Endothelial cell of umbilical vein (primary cell): ENCODE measurements at regions not wholly inside any gene's neighbourhood (a gene's known extent, or its start where the extent isn't known, plus 50 kb on each side); places are given as distances from the start of the nearest gene placed in this dataset.

Experiments
- BruUV-seq: library from RNA; stranded (reverse); fragments of 400-500 nt; replicated peaks from 2 replicates; lab custom pipeline; 2021; lab: Mats Ljungman, UMichigan
- CTCF ChIA-PET: fragments of 300-600, 350-600 bp; sonication (Branson Sonifier 250); formaldehyde crosslinking; loops from one replicate; lab custom pipeline; 2021; ENCODE audit warnings: antibody characterized with exemption, inconsistent platforms; lab: Charles Lee
- POLR2A ChIA-PET: fragments of 300-600, 350-600 bp; sonication (Branson Sonifier 250); formaldehyde crosslinking; loops from one replicate; lab custom pipeline; 2021; ENCODE audit warnings: antibody characterized with exemption, inconsistent platforms; lab: Charles Lee
- DNase-seq: peaks from one replicate; pipeline ENCODE4 v3.0.0-alpha.2; 2011; ENCODE audit warnings: low read depth, low spot score
- FAIRE-seq: peaks from 2 replicates; lab custom pipeline; 2011; peaks lifted over from hg19 to GRCh38; lab: Jason Lieb, UNC
- H2AFZ ChIP-seq: 2 replicates; pipeline ENCODE4 v1.6.0; 2012; ENCODE audit warnings: low read depth, low read length, control low read depth, inconsistent platforms
- H3K27ac ChIP-seq: 2 replicates; pipeline ENCODE4 v1.5.1; 2011; ENCODE audit warnings: low read depth, mild to moderate bottlenecking, control low read depth, low read length, moderate library complexity; ENCODE audit not compliant: insufficient read depth
- H3K27me3 ChIP-seq, 2 experiments: 2 replicates each; pipeline versions ENCODE4 v1.6.0 to v1.6.1; 2011; ENCODE audit warnings: low read length in 2 of 2, mixed read lengths in 1 of 2; ENCODE audit not compliant: control insufficient read depth in 2 of 2, insufficient read depth in 2 of 2
- H3K36me3 ChIP-seq, 2 experiments: 2 replicates in 1 of 2; 3 replicates in 1 of 2; pipeline ENCODE4 v1.5.1; 2011; ENCODE audit warnings: low read length in 2 of 2, mild to moderate bottlenecking in 1 of 2, moderate library complexity in 1 of 2; ENCODE audit not compliant: control insufficient read depth in 2 of 2, insufficient read depth in 2 of 2; ENCODE audit errors: extremely low read depth in 1 of 2
- H3K4me1 ChIP-seq: 3 replicates; pipeline ENCODE4 v1.5.1; 2011; ENCODE audit warnings: mild to moderate bottlenecking, low read length; ENCODE audit not compliant: control insufficient read depth, insufficient read depth; ENCODE audit errors: extremely low read depth
- H3K4me2 ChIP-seq: 2 replicates; pipeline ENCODE4 v1.6.1; 2011; ENCODE audit warnings: low read length, control low read depth, mixed read lengths; ENCODE audit not compliant: insufficient read depth
- H3K4me3 ChIP-seq, 3 experiments: fragments of 200-600 bp in 1 of 3; sonication (generic), shearing (Covaris generic) in 1 of 3; replicated peaks in 1 of 3; 2 replicates each; pipeline ENCODE4 v1.5.1; 2011 to 2016; ENCODE audit warnings: control low read depth in 3 of 3, low read length in 3 of 3, mild to moderate bottlenecking in 2 of 3, inconsistent platforms in 1 of 3, low read depth in 1 of 3, moderate library complexity in 1 of 3; ENCODE audit not compliant: insufficient read depth in 1 of 3
- H3K79me2 ChIP-seq: 2 replicates; pipeline ENCODE4 v1.6.0; 2012; ENCODE audit warnings: low read length, inconsistent platforms; ENCODE audit not compliant: control insufficient read depth, insufficient read depth
- H3K9ac ChIP-seq: replicated peaks from 2 replicates; pipeline ENCODE3; 2011; ENCODE audit warnings: low read length, control low read depth; ENCODE audit not compliant: insufficient read depth; ENCODE audit errors: extremely low read depth
- H3K9me1 ChIP-seq: replicated peaks from 3 replicates; pipeline ENCODE4 v1.6.0; 2011; ENCODE audit warnings: mild to moderate bottlenecking, low read length; ENCODE audit not compliant: control insufficient read depth, insufficient read depth; ENCODE audit errors: extremely low read depth
- H3K9me3 ChIP-seq: replicated peaks from 2 replicates; pipeline ENCODE4 v1.5.1; 2012; ENCODE audit warnings: low read length, inconsistent platforms; ENCODE audit not compliant: control insufficient read depth, insufficient read depth
- H4K20me1 ChIP-seq: replicated peaks from 2 replicates; pipeline ENCODE3; 2011; ENCODE audit warnings: mild to moderate bottlenecking, low read length; ENCODE audit not compliant: control insufficient read depth, insufficient read depth; ENCODE audit errors: extremely low read depth
- CTCF ChIP-seq, 2 donors: IDR thresholded peaks; 1 replicate in 1 of 2; 2 replicates in 1 of 2; pipeline ENCODE4 v1.5.1; 2011; ENCODE audit warnings: low read length in 2 of 2, mild to moderate bottlenecking in 2 of 2, moderate library complexity in 2 of 2, control low read depth in 1 of 2, inconsistent platforms in 1 of 2, low read depth in 1 of 2; ENCODE audit not compliant: insufficient read depth in 1 of 2; ENCODE audit errors: extremely low read depth in 1 of 2
- EZH2 ChIP-seq: IDR thresholded peaks from 2 replicates; pipeline ENCODE4 v1.6.1; 2012; ENCODE audit warnings: borderline replicate concordance, low read depth, mild to moderate bottlenecking, moderate library complexity, low read length, inconsistent platforms; ENCODE audit not compliant: severe bottlenecking
- FOS ChIP-seq: IDR thresholded peaks from 2 replicates; pipeline ENCODE4 v1.6.1; 2011; ENCODE audit warnings: mild to moderate bottlenecking, low read length, moderate library complexity, borderline replicate concordance; ENCODE audit not compliant: insufficient read depth
- GATA2 ChIP-seq: IDR thresholded peaks from 2 replicates; pipeline ENCODE4 v1.7.0; 2011; ENCODE audit warnings: low read depth, mild to moderate bottlenecking, moderate library complexity, mixed read lengths, low read length; ENCODE audit not compliant: insufficient read length, insufficient read depth
- JUN ChIP-seq: IDR thresholded peaks from 2 replicates; pipeline ENCODE4 v1.6.1; 2011; ENCODE audit warnings: borderline replicate concordance, low read depth; ENCODE audit not compliant: insufficient read length, insufficient read depth
- MYC ChIP-seq: IDR thresholded peaks from one replicate; pipeline ENCODE4 v1.6.1; 2011; ENCODE audit warnings: mild to moderate bottlenecking, low read depth, low read length
- POLR2A ChIP-seq: IDR thresholded peaks from 2 replicates; pipeline ENCODE4 v1.6.1; 2012; ENCODE audit warnings: low read depth, mild to moderate bottlenecking, control low read depth, low read length
- POLR2AphosphoS5 ChIP-seq: IDR thresholded peaks from 2 replicates; pipeline ENCODE4 v1.6.1; 2012; ENCODE audit warnings: low read depth, mild to moderate bottlenecking, control low read depth, low read length, moderate library complexity; ENCODE audit not compliant: insufficient read depth
- dilution Hi-C: fragments of 300-500 bp; cut with MboI; formaldehyde crosslinking; loops from one replicate; pipeline ENCODE4 v1.15.0; 2019; ENCODE audit warnings: low sequenced_read_pairs; ENCODE audit not compliant: extremely low pct_ligation_motif_present
- intact Hi-C: fragments of 100-400 bp; cut with micrococcal nuclease; formaldehyde crosslinking; loops from one replicate; pipeline ENCODE4 v1.10.0; 2022
- TF ChIP-seq, protein P1 (sequence below): IDR thresholded peaks from 2 replicates; pipeline ENCODE4 v1.6.1; 2011; ENCODE audit not compliant: insufficient read depth, insufficient read length

- dilution Hi-C loops: no loop called here
- FAIRE-seq (peak; percentile 15), DNase-seq (no peak)
- Histone ChIP-seq H3K4me3 (no peak overlapping the region), H3K27me3 (no peaks in the 10 kb centered on the region), H3K27ac (no peak overlapping the region), H4K20me1 (no peaks in the 10 kb centered on the region), H3K79me2 (no peaks in the 10 kb centered on the region), H3K4me2 (no peak overlapping the region), H3K36me3 (no peaks in the 10 kb centered on the region), H3K4me1 (no peaks in the 10 kb centered on the region), H3K9me3 (no peaks in the 10 kb centered on the region), H2AFZ (no peak overlapping the region), H3K9ac (no peak overlapping the region), H3K9me1 (no peaks in the 10 kb centered on the region)
- no TSS peak for BruUV-seq
- POLR2A ChIA-PET: no interaction called here
- TF ChIP-seq POLR2A (no peak), MYC (no peak), GATA2 (no peak)
- TF ChIP-seq, protein P1, sequence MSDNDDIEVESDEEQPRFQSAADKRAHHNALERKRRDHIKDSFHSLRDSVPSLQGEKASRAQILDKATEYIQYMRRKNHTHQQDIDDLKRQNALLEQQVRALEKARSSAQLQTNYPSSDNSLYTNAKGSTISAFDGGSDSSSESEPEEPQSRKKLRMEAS: no peak
- CTCF ChIA-PET: no interaction called here
- intact Hi-C loops: no loop called here
Observed at GRCh38 chr2:160680974-160681373, 187.4 kb upstream of the RBMS1 start.

GRCh38 chr2:160683206-160683605 lies 189.6 kb upstream of the RBMS1 start:
- Histone ChIP-seq H4K20me1 (no peaks in the 10 kb centered on the region), H3K36me3 (no peaks in the 10 kb centered on the region), H2AFZ (no peak overlapping the region), H3K9ac (no peak overlapping the region), H3K4me3 (no peak overlapping the region), H3K4me1 (no peaks in the 10 kb centered on the region), H3K4me2 (no peak overlapping the region), H3K27ac (no peak overlapping the region), H3K9me1 (no peaks in the 10 kb centered on the region), H3K9me3 (no peaks in the 10 kb centered on the region), H3K79me2 (no peaks in the 10 kb centered on the region), H3K27me3 (no peaks in the 10 kb centered on the region)
- ChIA-PET POLR2A (no interaction called here), CTCF (no interaction called here)
- FAIRE-seq: peak; percentile 8
- DNase-seq: no peak
- dilution Hi-C loops: no loop called here
- no TSS peak for BruUV-seq
- no peak for TF ChIP-seq POLR2AphosphoS5
- TF ChIP-seq JUN: no peak
- no peak for TF ChIP-seq MYC
- no peak for TF ChIP-seq FOS
- TF ChIP-seq EZH2: no peak
- TF ChIP-seq, protein P1: no peak
- TF ChIP-seq CTCF (IDR thresholded peaks at IDR 0.05; ENCODE audit: extremely low read depth in 1 of 2, insufficient read depth in 1 of 2, low read depth in 1 of 2, low read length in 2 of 2): no peak
- TF ChIP-seq GATA2: no peak
- no peak for TF ChIP-seq POLR2A
- intact Hi-C loops: no loop called here
